ENCODE measurements at regions not wholly inside any gene's neighbourhood (a gene's known extent, or its start where the extent isn't known, plus 50 kb on each side); places are given as distances from the start of the nearest gene placed in this dataset.

DNA sequence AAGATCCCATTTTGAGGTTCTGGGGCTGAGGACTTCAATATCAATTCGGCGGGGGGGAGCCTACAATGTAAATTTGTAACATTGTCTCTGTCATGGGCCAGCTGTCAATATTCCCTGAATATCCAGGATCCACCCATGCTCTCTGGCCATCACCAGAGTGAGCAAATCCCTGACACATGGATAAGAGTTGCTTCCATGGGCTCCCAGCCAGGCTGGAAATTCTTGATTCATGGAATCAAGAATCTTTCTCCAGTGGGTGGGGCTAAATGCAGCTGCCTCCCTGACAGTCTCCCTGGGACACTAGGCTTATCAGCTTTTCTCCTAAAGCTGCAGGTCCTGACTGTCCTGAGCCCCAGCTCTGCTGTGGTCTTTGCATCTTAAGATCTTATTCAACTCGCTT, 86.9 kb upstream of the IGLL5 start:
- no peak overlapping the region for H3K9ac ChIP-seq
- Mint-ChIP-seq H3K27ac (no peak overlapping the region), H3K4me3 (no peak overlapping the region), H3K27me3 (ENCODE audit: insufficient read depth, low read depth) (no peaks in the 10 kb centered on the region), H3K36me3 (no peaks in the 10 kb centered on the region), H3K9me3 (no peaks in the 10 kb centered on the region), H3K4me1 (no peaks in the 10 kb centered on the region)
- H3K79me2 ChIP-seq (ENCODE audit: low read depth) = no peaks in the 10 kb centered on the region
- H3K4me2 ChIP-seq = no peak overlapping the region
- no peak overlapping the region for H3K27ac ChIP-seq
- H3K9me3 ChIP-seq (ENCODE audit: low read depth) = no peaks in the 10 kb centered on the region
- TF ChIP-seq EZH2phosphoT487 (IDR thresholded peaks at IDR 0.05) = no peak
- TF ChIP-seq EZH2 (IDR thresholded peaks at IDR 0.05) = no peak
- TF ChIP-seq, protein P1, sequence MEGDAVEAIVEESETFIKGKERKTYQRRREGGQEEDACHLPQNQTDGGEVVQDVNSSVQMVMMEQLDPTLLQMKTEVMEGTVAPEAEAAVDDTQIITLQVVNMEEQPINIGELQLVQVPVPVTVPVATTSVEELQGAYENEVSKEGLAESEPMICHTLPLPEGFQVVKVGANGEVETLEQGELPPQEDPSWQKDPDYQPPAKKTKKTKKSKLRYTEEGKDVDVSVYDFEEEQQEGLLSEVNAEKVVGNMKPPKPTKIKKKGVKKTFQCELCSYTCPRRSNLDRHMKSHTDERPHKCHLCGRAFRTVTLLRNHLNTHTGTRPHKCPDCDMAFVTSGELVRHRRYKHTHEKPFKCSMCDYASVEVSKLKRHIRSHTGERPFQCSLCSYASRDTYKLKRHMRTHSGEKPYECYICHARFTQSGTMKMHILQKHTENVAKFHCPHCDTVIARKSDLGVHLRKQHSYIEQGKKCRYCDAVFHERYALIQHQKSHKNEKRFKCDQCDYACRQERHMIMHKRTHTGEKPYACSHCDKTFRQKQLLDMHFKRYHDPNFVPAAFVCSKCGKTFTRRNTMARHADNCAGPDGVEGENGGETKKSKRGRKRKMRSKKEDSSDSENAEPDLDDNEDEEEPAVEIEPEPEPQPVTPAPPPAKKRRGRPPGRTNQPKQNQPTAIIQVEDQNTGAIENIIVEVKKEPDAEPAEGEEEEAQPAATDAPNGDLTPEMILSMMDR (IDR thresholded peaks at IDR 0.05) = no peak
- H2AFZ ChIP-seq (replicated peaks) = no peak overlapping the region
- no peaks in the 10 kb centered on the region for H4K20me1 ChIP-seq (ENCODE audit: low read depth)
- peaks cover 100% of the 10 kb centered on the region for H3K27me3 ChIP-seq
- H3K36me3 ChIP-seq = no peaks in the 10 kb centered on the region
- DNase-seq (ENCODE audit: low spot score) = no peak
- H3F3A ChIP-seq (ENCODE audit: low read depth) = no peaks in the 10 kb centered on the region
- no peak overlapping the region for H3K4me3 ChIP-seq
- H3K4me1 ChIP-seq = no peaks in the 10 kb centered on the region

DNA sequence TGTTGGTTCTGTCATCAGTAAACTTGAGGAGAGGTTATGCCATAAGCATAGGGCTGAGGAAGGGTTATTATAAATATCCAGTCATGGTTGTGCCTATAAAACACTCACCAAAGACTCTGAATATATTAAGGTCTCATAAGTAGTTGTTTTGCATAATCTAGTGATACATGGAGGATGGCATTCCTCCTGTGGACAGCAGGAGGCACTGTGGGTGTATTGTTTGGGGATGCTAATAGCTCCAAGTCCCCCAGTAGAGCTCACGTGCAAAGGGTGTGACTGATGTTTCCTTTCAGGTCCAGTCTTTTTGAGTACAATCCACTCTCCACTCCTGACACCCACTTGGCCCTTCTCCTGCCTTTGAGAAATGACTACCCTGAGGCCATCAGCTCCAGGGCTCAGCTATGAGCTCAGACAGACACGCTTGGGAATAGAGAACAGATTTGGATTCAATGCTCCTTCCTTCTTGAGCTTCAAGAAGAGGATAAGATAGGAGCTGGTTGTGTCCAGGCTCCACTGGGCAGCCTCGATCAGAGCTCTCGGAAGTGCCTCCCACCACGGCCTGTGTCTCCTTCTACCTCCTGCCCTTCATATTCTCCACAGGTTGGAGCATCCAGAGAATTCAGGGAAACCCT, 85.2 kb upstream of the IGLL5 start:
- TF ChIP-seq EZH2 (IDR thresholded peaks at IDR 0.05) = no peak
- TF ChIP-seq, protein P1 (IDR thresholded peaks at IDR 0.05) = peak; percentile 52
- Mint-ChIP-seq H3K4me3 (no peak overlapping the region), H3K27ac (no peak overlapping the region), H3K27me3 (ENCODE audit: insufficient read depth, low read depth) (no peaks in the 10 kb centered on the region), H3K4me1 (no peaks in the 10 kb centered on the region), H3K36me3 (no peaks in the 10 kb centered on the region), H3K9me3 (no peaks in the 10 kb centered on the region)
- Histone ChIP-seq H3K27ac (no peak overlapping the region), H3F3A (ENCODE audit: low read depth) (no peaks in the 10 kb centered on the region), H3K9ac (no peak overlapping the region), H3K9me3 (ENCODE audit: low read depth) (no peaks in the 10 kb centered on the region), H3K4me1 (no peaks in the 10 kb centered on the region), H2AFZ (replicated peaks) (no peak overlapping the region), H3K27me3 (peaks cover 100% of the 10 kb centered on the region), H3K36me3 (no peaks in the 10 kb centered on the region), H3K4me2 (no peak overlapping the region), H3K79me2 (ENCODE audit: low read depth) (no peaks in the 10 kb centered on the region), H4K20me1 (ENCODE audit: low read depth) (no peaks in the 10 kb centered on the region), H3K4me3 (no peak overlapping the region)
- peak; percentile 26 for DNase-seq (ENCODE audit: low spot score)

DNA sequence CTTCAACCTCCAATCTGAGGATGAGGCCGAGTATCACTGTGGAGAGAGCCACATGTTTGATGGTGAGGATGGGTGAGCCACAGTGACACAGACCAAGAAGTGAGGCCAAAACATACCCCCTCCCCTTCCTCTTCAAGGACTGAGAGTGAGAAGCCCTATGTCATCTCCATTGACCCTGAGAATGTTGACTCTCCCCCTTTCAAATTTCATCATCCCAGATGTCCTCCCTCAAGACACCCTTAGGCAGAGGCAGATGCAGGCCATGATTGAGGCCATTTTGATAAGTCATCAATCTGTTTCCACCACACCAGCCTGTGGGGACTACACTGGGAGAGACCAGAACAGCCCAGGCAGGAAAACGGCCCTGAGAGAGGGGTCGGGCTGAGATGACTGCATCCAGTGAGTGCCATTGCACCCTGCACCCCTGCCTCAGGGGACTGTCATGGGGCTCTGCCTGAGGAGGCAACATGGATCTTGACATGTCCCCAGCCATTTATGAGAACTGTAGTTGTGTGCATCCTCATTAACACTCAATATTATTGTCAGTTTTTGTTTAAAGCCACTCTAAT, 84.2 kb upstream of the IGLL5 start:
- no peak overlapping the region for H3K9ac ChIP-seq
- no peaks in the 10 kb centered on the region for H3K79me2 ChIP-seq (ENCODE audit: low read depth)
- Mint-ChIP-seq H3K27ac (no peak overlapping the region), H3K27me3 (ENCODE audit: insufficient read depth, low read depth) (no peaks in the 10 kb centered on the region), H3K36me3 (no peaks in the 10 kb centered on the region), H3K4me3 (no peak overlapping the region), H3K4me1 (no peaks in the 10 kb centered on the region), H3K9me3 (no peaks in the 10 kb centered on the region)
- no peaks in the 10 kb centered on the region for H3K36me3 ChIP-seq
- TF ChIP-seq EZH2phosphoT487 (IDR thresholded peaks at IDR 0.05) (no peak), EZH2 (IDR thresholded peaks at IDR 0.05) (no peak)
- TF ChIP-seq, protein P1 (IDR thresholded peaks at IDR 0.05) = no peak
- no peak overlapping the region for H3K27ac ChIP-seq
- H3K4me3 ChIP-seq = no peak overlapping the region
- no peak overlapping the region for H3K4me2 ChIP-seq
- H3K9me3 ChIP-seq (ENCODE audit: low read depth) = no peaks in the 10 kb centered on the region
- H3K4me1 ChIP-seq = no peaks in the 10 kb centered on the region
- no peak overlapping the region for H2AFZ ChIP-seq (replicated peaks)
- peaks cover 100% of the 10 kb centered on the region for H3K27me3 ChIP-seq
- DNase-seq (ENCODE audit: low spot score) = no peak
- H3F3A ChIP-seq (ENCODE audit: low read depth) = no peaks in the 10 kb centered on the region
- no peaks in the 10 kb centered on the region for H4K20me1 ChIP-seq (ENCODE audit: low read depth)

All from neural progenitor cell (in vitro differentiated cells).